ENCODE measurements at regions not wholly inside any gene's neighbourhood (a gene's known extent, or its start where the extent isn't known, plus 50 kb on each side); places are given as distances from the start of the nearest gene placed in this dataset.
"Not testable (repeated sequence)": the region's sequence is repeated elsewhere in the genome, so short reads cannot be mapped to it uniquely, and the experiment has no call there.

GRCh38 chr21:28518630-28519029 lies 474.0 kb downstream of the LTN1 start:
- DNase-seq: no peak

GRCh38 chr21:28516991-28517592 lies 475.6 kb downstream of the LTN1 start:
- DNase-seq: no peak

- DNase-seq: peak; percentile 21
Observed at GRCh38 chr21:28516021-28516420, 476.7 kb downstream of the LTN1 start.

- no peak for DNase-seq
Observed at GRCh38 chr21:28513428-28513827, 479.2 kb downstream of the LTN1 start.

- no peak for DNase-seq
Observed at GRCh38 chr21:28509031-28509430, 483.6 kb downstream of the LTN1 start.

GRCh38 chr21:28508126-28508525 lies 484.6 kb downstream of the LTN1 start:
- no peak for DNase-seq

GRCh38 chr21:28496517-28496916 lies 496.2 kb downstream of the LTN1 start:
- DNase-seq: no peak

GRCh38 chr21:28492127-28492526 lies 500.6 kb downstream of the LTN1 start:
- DNase-seq: no peak

- DNase-seq: no peak
Observed at GRCh38 chr21:28489821-28490350, 502.8 kb downstream of the LTN1 start.

GRCh38 chr21:28489162-28489561 lies 503.5 kb downstream of the LTN1 start:
- no peak for DNase-seq

- no peak for DNase-seq
Observed at GRCh38 chr21:28487455-28488070, 505.1 kb downstream of the LTN1 start.

- no peak for DNase-seq
Observed at GRCh38 chr21:28485301-28486022, 507.2 kb downstream of the LTN1 start.

- peak; percentile 78 for DNase-seq
Observed at GRCh38 chr21:28483301-28484035, 509.2 kb downstream of the LTN1 start.

GRCh38 chr21:28482657-28483056 lies 510.0 kb downstream of the LTN1 start:
- no peak for DNase-seq

- DNase-seq: peak; percentile 88
Observed at GRCh38 chr21:28480470-28480869, 512.2 kb downstream of the LTN1 start.

GRCh38 chr21:28473530-28474220 lies 519.0 kb downstream of the LTN1 start:
- peak; percentile 20 for DNase-seq

GRCh38 chr21:28472543-28472942 lies 520.1 kb downstream of the LTN1 start:
- DNase-seq: not testable (repeated sequence)

- no peak for DNase-seq
Observed at GRCh38 chr21:28464988-28465387, 527.7 kb downstream of the LTN1 start.

GRCh38 chr21:28464095-28464494 lies 528.6 kb downstream of the LTN1 start:
- DNase-seq: peak; percentile 54

GRCh38 chr21:28459193-28459592 lies 533.5 kb downstream of the LTN1 start:
- DNase-seq: no peak

- DNase-seq: no peak
Observed at GRCh38 chr21:28458446-28458845, 534.2 kb downstream of the LTN1 start.

GRCh38 chr21:28455253-28455600 lies 537.5 kb downstream of the LTN1 start:
- no peak for DNase-seq
